ENCODE measurements at regions not wholly inside any gene's neighbourhood (a gene's known extent, or its start where the extent isn't known, plus 50 kb on each side); places are given as distances from the start of the nearest gene placed in this dataset.
A peak's percentile ranks its signal among the peaks of the same experiment; 100 is the strongest.
"Not testable (repeated sequence)": the region's sequence is repeated elsewhere in the genome, so short reads cannot be mapped to it uniquely, and the experiment has no call there.

DNA sequence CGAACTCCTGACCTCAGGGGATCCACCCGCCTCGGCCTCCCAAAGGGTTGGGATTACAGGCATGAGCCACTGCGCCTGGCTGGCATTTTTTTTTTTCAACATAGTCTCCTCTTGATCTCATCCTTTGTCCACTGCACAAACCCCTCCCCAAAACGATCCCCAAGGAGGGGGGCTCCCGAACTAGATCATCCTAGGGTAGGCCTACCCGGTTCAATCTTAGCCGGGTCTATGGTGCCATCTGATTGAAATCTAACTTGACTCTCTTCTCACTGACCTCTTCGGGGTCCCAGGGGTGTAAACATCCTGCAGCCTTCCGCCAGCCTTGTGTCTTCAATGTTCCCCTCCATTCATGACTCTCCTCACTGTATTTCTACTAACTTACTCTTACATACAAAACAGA is 140.5 kb upstream of the CRHR1 start:
- Histone ChIP-seq H3K9me3 (no peaks in the 10 kb centered on the region), H3K36me3 (peaks cover 0 to 16% (median 0%) of the 10 kb centered on the region in 9 donors), H3K4me1 (no peaks in the 10 kb centered on the region), H3K27ac (no peak overlapping the region), H3K4me3 (no peak overlapping the region), H3K27me3 (peaks cover 0 to 14% (median 0%) of the 10 kb centered on the region in 7 donors)
- DNase-seq, result no peak
- 83 to 85% methylated on average over 10 of the region's 10 CpGs for WGBS, 2 donors
- intact Hi-C loops (cut with DNase I), result loop anchor here in 4 of 10 donors (5.0 kb wide), 2 partner anchors 189 to 209 kb away; no protein-coding TSS in a partner anchor
- TF ChIP-seq CTCF (IDR thresholded peaks at IDR 0.05), result no peak
- no peak for ATAC-seq

DNA sequence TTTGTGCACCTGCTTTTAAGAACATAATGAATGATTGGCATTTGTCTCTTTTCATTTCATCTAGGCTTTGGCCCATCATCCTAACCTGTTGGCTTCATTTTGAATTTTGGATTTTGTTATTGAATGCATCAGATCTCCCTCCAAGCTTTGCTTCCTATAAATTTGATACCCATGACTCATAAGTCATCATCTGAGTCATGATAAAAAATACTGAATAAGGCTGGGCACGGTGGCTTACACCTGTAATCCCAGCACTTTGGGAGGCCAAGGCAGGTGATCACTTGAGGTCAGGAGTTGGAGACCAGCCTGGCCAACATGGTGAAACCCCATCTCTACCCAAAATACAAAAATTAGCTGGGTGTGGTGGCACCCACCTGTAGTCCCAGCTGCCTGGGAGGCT is 139.5 kb upstream of the CRHR1 start:
- H3K4me1 ChIP-seq, H3K27ac ChIP-seq, H3K9me3 ChIP-seq, H3K36me3 ChIP-seq, ATAC-seq, H3K4me3 ChIP-seq, DNase-seq: not testable (repeated sequence)
- WGBS, 2 donors, result 82 to 84% methylated on average over 1 of the region's 1 CpG
- peaks cover 0 to 20% (median 0%) of the 10 kb centered on the region in 7 donors for H3K27me3 ChIP-seq
- intact Hi-C loops (cut with DNase I), result loop anchor here in 4 of 10 donors (5.0 kb wide), 2 partner anchors 188 to 208 kb away; no protein-coding TSS in a partner anchor

DNA sequence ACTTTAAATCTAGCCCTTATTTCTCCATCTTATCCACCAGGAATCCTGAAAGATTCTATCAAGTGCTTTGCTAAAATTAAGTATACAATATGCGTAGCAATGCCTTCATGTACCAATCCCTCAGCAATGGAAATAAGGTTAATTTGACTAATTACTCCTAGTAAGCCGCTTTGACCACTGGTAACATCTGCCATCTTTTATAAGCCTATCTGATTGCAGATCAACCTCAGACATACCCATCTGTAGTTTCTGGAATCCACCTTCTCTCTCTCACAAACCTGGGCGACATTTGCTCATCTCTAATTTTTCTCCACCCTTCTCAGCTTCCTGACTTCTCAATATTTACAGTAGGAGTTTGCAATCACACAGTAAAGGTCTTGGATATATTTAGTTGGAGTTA is 138.8 kb upstream of the CRHR1 start:
- no peak for ATAC-seq
- no peaks in the 10 kb centered on the region for H3K4me1 ChIP-seq
- intact Hi-C loops (cut with DNase I), result no loop called here

GRCh38 chr17:45646288-45646988 is 137.7 kb upstream of the CRHR1 start:
- intact Hi-C loops (cut with DNase I), result no loop called here
- no peak for TF ChIP-seq CTCF (IDR thresholded peaks at IDR 0.05)
- DNase-seq (peak in 1 of 2 donors; percentile 16), ATAC-seq (peak in 2 of 8 donors; percentile 28 to 56)
- Histone ChIP-seq H3K9me3 (no peaks in the 10 kb centered on the region), H3K4me1 (no peaks in the 10 kb centered on the region), H3K4me3 (no peak overlapping the region), H3K36me3 (no peaks in the 10 kb centered on the region), H3K27me3 (peaks cover 0 to 35% (median 0%) of the 10 kb centered on the region in 7 donors), H3K27ac (no peak overlapping the region)
- 39 to 41% methylated on average over 12 of the region's 12 CpGs for WGBS, 2 donors

More for the DNA sequence above, 138.8 kb upstream of the CRHR1 start:
- no peak for TF ChIP-seq CTCF (IDR thresholded peaks at IDR 0.05)
- Histone ChIP-seq H3K9me3 (no peaks in the 10 kb centered on the region), H3K36me3 (no peaks in the 10 kb centered on the region), H3K27me3 (peaks cover 0 to 25% (median 0%) of the 10 kb centered on the region in 7 donors), H3K27ac (no peak overlapping the region), H3K4me3 (no peak overlapping the region)
- no peak for DNase-seq
- WGBS, 2 donors, result 88 to 97% methylated on average over 3 of the region's 3 CpGs

GRCh38 chr17:45648642-45649041 is 135.5 kb upstream of the CRHR1 start:
- Histone ChIP-seq H3K4me1 (no peaks in the 10 kb centered on the region), H3K4me3 (no peak overlapping the region), H3K9me3 (no peaks in the 10 kb centered on the region), H3K27me3 (peaks cover 0 to 47% (median 0%) of the 10 kb centered on the region in 7 donors), H3K36me3 (no peaks in the 10 kb centered on the region), H3K27ac (no peak overlapping the region)
- ATAC-seq, result no peak
- WGBS, 2 donors, result 64 to 72% methylated on average over 6 of the region's 6 CpGs
- TF ChIP-seq CTCF (IDR thresholded peaks at IDR 0.05), result no peak
- DNase-seq, result no peak
- intact Hi-C loops (cut with DNase I), result no loop called here

Measured in heart right ventricle (tissue), 16 donors.